Adrenal gland (tissue), 5 donors: ENCODE measurements at regions not wholly inside any gene's neighbourhood (a gene's known extent, or its start where the extent isn't known, plus 50 kb on each side); places are given as distances from the start of the nearest gene placed in this dataset.

Source experiments
- CTCF ChIP-seq, 6 experiments: fragments of 450-650 bp in 4 of 6; fragments of 200-600 bp in 2 of 6; sonication (generic) in 1 of 6; IDR thresholded peaks; 1 replicate in 5 of 6; 2 replicates in 1 of 6; pipeline versions ENCODE4 v1.5.1 to v1.8.0; 2016 to 2021; ENCODE audit warnings: antibody characterized with exemption in 6 of 6, mild to moderate bottlenecking in 2 of 6, moderate library complexity in 1 of 6
- POLR2A ChIP-seq, 2 donors: fragments of 450-650 bp; IDR thresholded peaks; one replicate each; pipeline ENCODE4 v1.6.1; 2017; ENCODE audit warnings: antibody characterized with exemption in 2 of 2, mild to moderate bottlenecking in 2 of 2, moderate library complexity in 1 of 2
- donor health status: DM: no; HTN: no; CAD: no.

DNA sequence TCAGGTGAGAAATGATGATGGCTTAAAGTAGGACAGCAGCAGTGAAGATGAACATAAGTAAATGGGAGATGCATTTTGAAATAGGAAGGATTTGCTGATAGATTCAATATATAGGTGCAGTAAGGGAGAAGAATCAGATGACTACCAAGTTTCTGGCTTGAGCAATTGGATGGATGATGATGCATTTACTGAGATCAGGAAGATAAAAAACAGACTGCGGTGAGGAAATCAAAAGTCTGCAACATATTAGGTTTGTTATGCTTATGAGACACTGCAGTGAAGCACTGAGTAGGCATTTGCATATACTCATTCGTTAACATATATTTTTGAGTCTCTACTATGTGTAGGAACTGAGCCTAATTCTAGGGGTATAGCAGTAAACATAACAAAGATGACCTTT is 184.2 kb downstream of the LACC1 start:
- TF ChIP-seq POLR2A (IDR thresholded peaks at IDR 0.05) (no peak), CTCF (IDR thresholded peaks at IDR 0.05) (no peak)
